GM12872 (cell line): ENCODE measurements at regions not wholly inside any gene's neighbourhood (a gene's known extent, or its start where the extent isn't known, plus 50 kb on each side); places are given as distances from the start of the nearest gene placed in this dataset.

Source experiments
- CTCF ChIP-seq: IDR thresholded peaks from 3 replicates; pipeline ENCODE4 v1.5.1; 2011; ENCODE audit warnings: low read depth, mild to moderate bottlenecking, low read length, moderate library complexity; ENCODE audit not compliant: insufficient read depth

GRCh38 chr10:130932326-130933007 lies 379.1 kb downstream of the TCERG1L start:
- no peak for TF ChIP-seq CTCF

GRCh38 chr10:130933008-130933390 lies 378.5 kb downstream of the TCERG1L start:
- no peak for TF ChIP-seq CTCF

GRCh38 chr10:130934293-130935127 lies 377.0 kb downstream of the TCERG1L start:
- no peak for TF ChIP-seq CTCF

DNA sequence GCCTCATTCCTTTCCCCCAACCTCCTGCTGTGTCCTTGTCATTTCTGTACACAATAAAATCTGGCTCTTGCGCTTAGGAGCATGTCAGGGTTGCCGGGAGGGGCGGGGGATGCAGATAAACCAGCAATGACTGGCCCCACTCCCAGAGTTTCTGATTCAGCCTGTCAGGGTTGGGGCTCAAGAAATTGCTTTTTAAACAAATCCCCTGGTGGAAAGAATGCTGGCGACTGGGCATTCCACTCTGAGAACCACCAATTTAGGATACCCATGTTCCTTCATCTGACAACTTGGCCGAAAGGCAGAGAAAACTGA lies 376.4 kb downstream of the TCERG1L start:
- TF ChIP-seq CTCF, result no peak

- no peak for TF ChIP-seq CTCF
These were observed 375.5 kb downstream of the TCERG1L start for GRCh38 chr10:130935897-130936550.

GRCh38 chr10:130936851-130937250 lies 374.7 kb downstream of the TCERG1L start:
- no peak for TF ChIP-seq CTCF

- no peak for TF ChIP-seq CTCF
These were observed 373.5 kb downstream of the TCERG1L start for GRCh38 chr10:130938051-130938450.
